ENCODE measurements at regions not wholly inside any gene's neighbourhood (a gene's known extent, or its start where the extent isn't known, plus 50 kb on each side); places are given as distances from the start of the nearest gene placed in this dataset.

- DNase-seq (ENCODE audit: low spot score), result no peak
These were observed 749.5 kb downstream of the KCNJ18 start for GRCh38 chr17:22441776-22442175.

GRCh38 chr17:22443061-22443460 lies 750.7 kb downstream of the KCNJ18 start:
- DNase-seq (ENCODE audit: low spot score), result no peak

- no peak for DNase-seq (ENCODE audit: low spot score)
These were observed 760.9 kb downstream of the KCNJ18 start for GRCh38 chr17:22453181-22453580.

DNA sequence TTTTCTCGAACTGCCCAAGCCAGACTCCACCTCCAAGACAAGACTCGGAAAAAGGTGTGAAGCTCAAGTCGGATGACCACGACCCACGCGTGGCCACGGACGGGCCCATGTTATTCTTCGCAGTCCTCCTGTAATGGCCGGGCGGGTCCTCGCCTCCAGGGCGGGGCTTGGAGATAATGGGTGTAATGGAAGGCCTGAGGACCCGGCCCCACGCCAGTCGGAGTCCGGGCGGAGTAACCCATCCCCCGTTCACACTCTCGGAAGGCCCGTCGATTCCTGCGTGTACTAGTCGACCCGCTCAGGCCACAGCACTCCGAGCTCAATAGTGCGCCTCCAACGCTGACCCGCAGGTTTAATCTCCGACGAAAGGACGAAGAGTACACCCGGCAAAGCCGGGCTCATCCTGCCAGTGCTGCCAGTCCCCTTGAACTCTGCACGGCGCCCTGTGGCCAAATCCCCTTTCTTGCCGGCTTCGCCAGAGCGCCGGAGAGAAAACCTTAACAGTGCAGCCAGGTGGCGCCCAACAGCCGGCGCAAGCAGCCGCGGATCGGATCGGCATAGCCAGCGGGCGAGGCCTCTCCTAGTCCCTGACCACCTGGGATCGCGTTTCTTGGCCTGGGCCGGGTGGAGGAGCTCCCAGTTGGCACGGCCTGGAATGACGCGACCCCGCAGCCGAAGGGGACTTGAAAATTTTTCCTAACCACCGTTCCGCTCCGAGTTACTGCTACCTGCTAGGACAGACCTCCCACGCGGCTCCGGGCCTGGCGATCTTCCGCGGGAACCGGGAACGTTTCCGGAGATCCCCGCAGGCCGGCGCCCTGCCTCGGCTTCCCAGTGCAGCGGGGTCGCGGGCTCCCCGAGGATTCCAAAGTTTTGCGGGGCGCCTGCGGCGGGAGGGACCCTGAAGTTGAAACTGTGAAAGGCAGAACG lies 762.0 kb downstream of the KCNJ18 start:
- DNase-seq (ENCODE audit: low spot score), result no peak

DNA sequence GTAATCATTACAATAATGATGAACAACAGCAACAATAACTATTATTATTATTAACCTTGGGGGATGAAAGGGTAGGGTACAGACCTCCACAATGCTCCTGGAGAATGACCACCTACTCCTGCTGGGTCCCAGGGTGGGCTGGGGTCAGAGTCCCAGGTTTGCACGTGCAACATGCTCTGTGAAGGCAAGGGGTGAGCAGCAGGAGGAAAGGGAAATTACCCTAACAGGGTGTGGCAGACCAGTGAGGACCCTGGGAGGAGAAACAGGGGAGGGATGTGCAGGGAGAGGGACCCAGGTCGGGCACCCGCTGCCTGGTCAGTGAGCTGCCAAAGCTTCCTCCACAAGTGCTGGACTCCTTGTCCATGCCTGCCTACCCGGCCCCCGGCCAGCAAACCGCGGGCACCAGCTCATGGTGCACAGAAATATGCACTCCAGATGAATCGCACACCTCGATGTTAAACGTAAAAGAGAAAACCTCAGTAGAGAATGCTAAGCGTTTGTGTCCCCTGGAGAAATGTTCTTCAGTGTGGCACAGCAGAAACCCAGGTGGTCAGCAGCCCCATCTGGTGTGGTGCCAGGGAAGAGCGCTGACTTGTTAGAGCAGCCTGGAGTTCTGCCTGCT lies 767.1 kb downstream of the KCNJ18 start:
- no peak for DNase-seq (ENCODE audit: low spot score)

- no peak for DNase-seq (ENCODE audit: low spot score)
These were observed 767.6 kb downstream of the KCNJ18 start for GRCh38 chr17:22459953-22460350.

- no peak for DNase-seq (ENCODE audit: low spot score)
These were observed 768.2 kb downstream of the KCNJ18 start for GRCh38 chr17:22460461-22461063.

DNA sequence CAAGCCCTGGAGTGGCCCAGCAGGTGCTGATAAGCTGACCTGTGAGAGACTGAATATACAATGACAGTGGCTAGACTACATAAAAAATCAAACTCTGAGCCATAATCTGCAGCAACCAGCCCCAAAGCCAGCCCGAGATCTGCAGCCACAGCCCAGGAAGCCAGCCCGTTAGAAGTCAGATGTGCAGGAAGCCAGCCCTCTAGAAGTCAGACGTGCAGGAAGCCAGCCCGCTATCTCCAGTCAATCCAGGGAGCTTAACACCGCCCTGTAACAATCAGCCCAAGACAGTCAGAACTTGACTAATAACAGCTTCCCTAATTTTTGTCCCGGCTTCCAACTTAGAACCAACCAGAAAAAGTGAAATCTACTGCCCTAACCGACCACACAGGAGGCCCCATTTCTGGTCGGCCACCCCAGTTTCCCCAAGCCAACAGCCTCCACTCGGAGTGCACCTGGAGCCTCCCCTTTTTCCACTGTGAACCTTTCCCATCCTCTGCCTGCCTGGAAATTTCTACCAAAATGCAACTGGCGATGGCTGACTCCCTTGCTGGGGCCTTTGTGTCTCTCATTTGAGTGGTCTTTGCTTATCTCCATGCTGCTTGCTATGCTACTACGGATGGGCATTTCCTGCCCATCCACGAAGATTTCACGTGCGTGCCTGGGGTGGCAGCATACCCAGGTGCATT lies 769.3 kb downstream of the KCNJ18 start:
- DNase-seq (ENCODE audit: low spot score), result no peak

DNA sequence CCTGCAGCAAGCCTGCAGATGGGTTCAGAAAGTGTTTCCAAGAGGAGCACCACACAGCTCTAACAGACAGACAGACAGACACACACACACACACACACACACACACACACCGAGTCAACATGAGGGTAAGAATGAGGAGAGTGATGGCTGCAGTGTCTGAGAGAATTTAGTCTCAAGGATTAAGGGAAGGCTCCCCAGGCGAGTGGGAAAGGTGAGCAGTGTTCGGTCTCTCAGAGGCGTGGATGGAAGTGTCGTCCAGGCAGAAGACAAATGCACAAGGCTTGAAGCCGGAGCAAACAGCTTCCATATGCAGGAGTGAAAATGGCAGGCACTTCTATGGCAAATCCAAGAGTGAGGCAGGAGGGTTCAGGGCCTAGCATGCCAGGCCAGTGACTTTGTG lies 770.1 kb downstream of the KCNJ18 start:
- DNase-seq (ENCODE audit: low spot score), result no peak

- no peak for DNase-seq (ENCODE audit: low spot score)
These were observed 771.0 kb downstream of the KCNJ18 start for GRCh38 chr17:22463110-22463850.

- DNase-seq (ENCODE audit: low spot score), result no peak
These were observed 771.7 kb downstream of the KCNJ18 start for GRCh38 chr17:22464041-22464440.

DNA sequence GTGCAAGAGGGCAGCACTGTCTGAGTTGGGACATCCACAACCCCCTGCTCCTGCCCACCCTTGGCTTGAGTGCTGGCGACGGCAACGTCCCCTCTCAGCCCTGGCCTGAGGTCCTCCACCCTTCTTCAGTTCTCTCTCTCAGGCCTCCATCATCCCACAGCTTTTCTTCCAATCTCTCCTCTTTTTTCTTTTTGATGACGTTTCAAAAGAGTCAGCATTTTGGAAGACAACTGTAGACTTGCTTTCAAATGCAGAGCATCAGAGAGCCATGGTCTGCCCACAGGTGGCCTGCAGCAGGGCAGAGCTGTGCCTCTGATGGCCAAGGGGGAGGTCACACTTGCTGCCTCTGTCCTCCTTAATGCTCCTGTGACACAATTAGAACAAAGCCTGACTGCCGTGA lies 775.4 kb downstream of the KCNJ18 start:
- DNase-seq (ENCODE audit: low spot score), result no peak

DNA sequence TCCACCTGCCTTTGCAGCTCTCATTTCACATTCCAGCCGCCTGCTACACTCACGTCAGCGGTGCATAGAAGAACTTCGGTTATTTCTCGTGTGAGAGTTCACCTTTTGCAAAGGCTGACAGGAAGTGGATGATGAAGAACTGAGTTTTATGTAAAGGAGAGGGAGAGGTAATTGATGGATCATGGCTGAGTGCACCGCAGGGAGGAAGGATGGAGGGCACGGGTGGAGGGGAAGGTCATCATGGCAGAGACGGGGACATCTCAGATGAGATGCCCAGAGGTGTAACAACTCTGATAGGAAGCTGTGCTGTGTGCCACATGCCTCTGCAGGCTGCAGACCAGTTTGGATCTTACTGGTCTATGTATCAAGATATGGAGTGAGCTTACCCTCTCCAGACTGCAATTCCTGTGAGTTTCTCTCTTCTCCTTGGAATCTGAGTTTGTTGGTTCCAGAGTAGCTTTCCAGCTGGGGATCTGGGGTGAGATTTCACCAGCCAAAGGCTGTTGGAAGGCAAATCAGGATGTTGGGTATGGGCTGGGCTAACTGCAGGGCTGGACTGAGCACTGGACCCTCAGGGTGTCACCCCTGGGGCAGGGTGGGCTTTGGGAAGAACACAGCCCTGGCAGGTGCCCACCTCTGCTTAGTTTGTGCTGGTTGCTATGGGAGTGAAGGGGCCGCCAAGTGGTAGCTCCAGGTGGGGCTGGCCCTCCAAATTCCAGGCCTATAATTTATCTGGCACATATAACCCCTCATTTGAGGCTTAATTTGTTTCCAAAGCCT lies 777.0 kb downstream of the KCNJ18 start:
- DNase-seq (ENCODE audit: low spot score), result no peak

DNA sequence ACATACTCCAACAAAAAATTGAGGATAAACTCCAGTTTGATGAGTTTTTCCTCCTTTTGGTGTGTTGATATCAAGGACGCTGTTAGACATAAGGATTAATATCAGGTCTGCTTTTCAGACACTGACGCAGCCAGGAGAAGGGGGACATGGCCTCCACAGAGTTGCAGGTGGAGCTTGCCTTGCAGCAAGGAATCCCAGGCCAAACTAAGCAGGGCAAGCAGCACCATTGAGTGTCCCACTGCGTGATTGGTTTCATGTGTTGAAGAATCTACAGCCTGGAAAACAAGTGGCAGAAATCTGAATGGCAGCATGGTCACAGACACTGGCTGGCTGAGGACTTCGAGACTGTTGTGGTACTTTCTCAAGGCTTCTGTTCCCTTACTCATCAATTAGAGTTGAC lies 777.6 kb downstream of the KCNJ18 start:
- no peak for DNase-seq (ENCODE audit: low spot score)

DNA sequence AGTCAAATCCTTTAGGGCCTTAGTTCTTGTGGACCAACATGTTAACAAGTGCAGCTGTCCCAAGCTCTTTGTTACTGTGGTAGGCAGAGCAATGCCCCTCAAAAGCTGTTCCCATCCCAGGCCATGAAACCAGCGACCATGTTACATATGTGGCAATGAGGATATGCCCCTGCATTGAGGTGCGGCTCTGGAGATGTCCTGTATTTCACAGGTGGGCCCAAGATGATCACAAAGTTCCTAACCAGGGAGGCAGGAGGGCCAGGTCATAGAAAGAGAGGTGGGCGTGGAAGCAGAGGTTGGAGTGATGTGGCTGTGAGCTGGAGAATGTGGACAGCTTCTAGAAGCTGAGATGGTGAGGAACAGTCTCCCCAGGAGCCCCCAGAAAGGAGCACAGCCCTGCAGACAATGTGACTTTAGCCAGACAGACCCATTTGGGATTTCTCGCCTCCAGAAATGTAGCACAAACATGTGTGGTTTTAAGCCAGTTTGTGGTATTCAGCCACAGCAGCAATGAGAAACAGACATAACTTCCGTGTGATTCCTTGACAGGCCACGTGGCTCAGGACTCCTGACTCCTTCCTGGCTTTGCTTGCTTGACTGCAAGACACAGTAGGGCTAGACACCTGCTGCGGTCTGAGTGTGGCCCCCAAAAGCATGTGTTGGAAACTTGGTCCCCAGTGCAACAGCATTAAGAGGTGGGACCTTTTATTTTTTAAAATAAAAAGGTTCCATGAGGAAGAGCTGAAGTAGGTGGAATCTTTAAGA lies 778.3 kb downstream of the KCNJ18 start:
- no peak for DNase-seq (ENCODE audit: low spot score)

- no peak for DNase-seq (ENCODE audit: low spot score)
These were observed 792.5 kb downstream of the KCNJ18 start for GRCh38 chr17:22484826-22485225.

GRCh38 chr17:22490399-22490798 lies 798.1 kb downstream of the KCNJ18 start:
- DNase-seq (ENCODE audit: low spot score), result no peak

DNA sequence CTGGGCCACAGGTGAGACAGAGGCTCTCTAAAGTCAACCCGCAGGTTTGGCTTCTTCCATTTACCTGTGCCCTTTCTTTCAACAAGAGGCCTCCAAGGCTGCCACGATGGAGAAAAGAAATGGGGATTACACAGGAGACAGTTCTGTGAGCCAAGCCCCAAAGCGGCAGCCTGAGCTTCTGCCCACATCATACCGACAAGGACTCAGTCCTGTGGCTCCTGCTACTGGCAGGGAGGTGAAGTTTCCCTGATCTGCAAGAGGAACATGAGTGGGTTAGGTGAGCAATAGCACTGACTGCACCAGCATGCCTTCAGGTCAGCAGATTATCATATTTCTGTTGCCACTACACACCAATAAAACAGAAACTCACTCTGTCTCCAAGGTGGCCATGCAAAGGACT lies 800.0 kb downstream of the KCNJ18 start:
- no peak for DNase-seq (ENCODE audit: low spot score)

GRCh38 chr17:22496450-22496849 lies 804.1 kb downstream of the KCNJ18 start:
- DNase-seq (ENCODE audit: low spot score), result no peak

GRCh38 chr17:22503322-22503899 lies 811.1 kb downstream of the KCNJ18 start:
- DNase-seq (ENCODE audit: low spot score), result no peak
